ENCODE measurements at regions not wholly inside any gene's neighbourhood (a gene's known extent, or its start where the extent isn't known, plus 50 kb on each side); places are given as distances from the start of the nearest gene placed in this dataset.
A peak's percentile ranks its signal among the peaks of the same experiment; 100 is the strongest.

GRCh38 chr2:120469426-120469825 lies 123.5 kb downstream of the INHBB start:
- POLR2A ChIA-PET: interaction anchor here (0.7 kb wide), 1 partner anchor 120 kb away, joined by 11 read pairs; no protein-coding TSS in a partner anchor

GRCh38 chr2:120470041-120470965 lies 124.4 kb downstream of the INHBB start:
- Histone ChIP-seq H3K9me3 (ENCODE audit: control insufficient read depth, insufficient read depth, low read length) (peaks cover 14% of the 10 kb centered on the region; the same call in 1 of the 2 replicates), H3K27me3 (ENCODE audit: control insufficient read depth, insufficient read depth, low read length) (no peaks in the 10 kb centered on the region), H3K27ac (ENCODE audit: low read depth, low read length) (peak overlapping the region; percentile 96), H3K4me3 (ENCODE audit: low read depth, low read length) (no peak overlapping the region)
- ChIA-PET CTCF (interaction anchor here (0.6 kb wide), 1 partner anchor 76 kb away, joined by 3 read pairs; no protein-coding TSS in a partner anchor), POLR2A (interaction anchor here (0.7 kb wide), 1 partner anchor 119 kb away, joined by 11 read pairs; no protein-coding TSS in a partner anchor)
- peak; percentile 90 for DNase-seq (ENCODE audit: low read depth, low spot score)
- no peak for TF ChIP-seq CTCF (IDR thresholded peaks at IDR 0.05; ENCODE audit: low read depth, low read length)

More at GRCh38 chr2:120469426-120469825, 123.5 kb downstream of the INHBB start:
- DNase-seq (ENCODE audit: low read depth, low spot score): no peak
- Histone ChIP-seq H3K4me3 (ENCODE audit: low read depth, low read length) (no peak overlapping the region), H3K27me3 (ENCODE audit: control insufficient read depth, insufficient read depth, low read length) (no peaks in the 10 kb centered on the region), H3K9me3 (ENCODE audit: control insufficient read depth, insufficient read depth, low read length) (peaks cover 14% of the 10 kb centered on the region; the same call in 1 of the 2 replicates), H3K27ac (ENCODE audit: low read depth, low read length) (peak overlapping the region; percentile 96)
- no peak for TF ChIP-seq CTCF (IDR thresholded peaks at IDR 0.05; ENCODE audit: low read depth, low read length)
- CTCF ChIA-PET: no interaction called here

- H3K9me3 ChIP-seq (ENCODE audit: control insufficient read depth, insufficient read depth, low read length): peaks cover 14% of the 10 kb centered on the region; the same call in 1 of the 2 replicates
- CTCF ChIA-PET: interaction anchor here (0.6 kb wide), 1 partner anchor 75 kb away, joined by 3 read pairs; no protein-coding TSS in a partner anchor
- H3K27me3 ChIP-seq (ENCODE audit: control insufficient read depth, insufficient read depth, low read length): no peaks in the 10 kb centered on the region
- POLR2A ChIA-PET: no interaction called here
- no peak overlapping the region for H3K4me3 ChIP-seq (ENCODE audit: low read depth, low read length)
- no peak overlapping the region for H3K27ac ChIP-seq (ENCODE audit: low read depth, low read length)
- no peak for DNase-seq (ENCODE audit: low read depth, low spot score)
- TF ChIP-seq CTCF (IDR thresholded peaks at IDR 0.05; ENCODE audit: low read depth, low read length): no peak
Measured at GRCh38 chr2:120471166-120471565, 125.2 kb downstream of the INHBB start.

GRCh38 chr2:120472031-120472430 lies 126.1 kb downstream of the INHBB start:
- ChIA-PET CTCF (no interaction called here), POLR2A (no interaction called here)
- no peak overlapping the region for H3K27ac ChIP-seq (ENCODE audit: low read depth, low read length)
- H3K9me3 ChIP-seq (ENCODE audit: control insufficient read depth, insufficient read depth, low read length): peaks cover 14% of the 10 kb centered on the region; the same call in 1 of the 2 replicates
- H3K27me3 ChIP-seq (ENCODE audit: control insufficient read depth, insufficient read depth, low read length): no peaks in the 10 kb centered on the region
- H3K4me3 ChIP-seq (ENCODE audit: low read depth, low read length): no peak overlapping the region
- no peak for DNase-seq (ENCODE audit: low read depth, low spot score)
- no peak for TF ChIP-seq CTCF (IDR thresholded peaks at IDR 0.05; ENCODE audit: low read depth, low read length)

GRCh38 chr2:120472891-120473309 lies 127.0 kb downstream of the INHBB start:
- no peak overlapping the region for H3K27ac ChIP-seq (ENCODE audit: low read depth, low read length)
- DNase-seq (ENCODE audit: low read depth, low spot score): no peak
- H3K4me3 ChIP-seq (ENCODE audit: low read depth, low read length): no peak overlapping the region
- TF ChIP-seq CTCF (IDR thresholded peaks at IDR 0.05; ENCODE audit: low read depth, low read length): no peak
- ChIA-PET POLR2A (no interaction called here), CTCF (no interaction called here)
- H3K9me3 ChIP-seq (ENCODE audit: control insufficient read depth, insufficient read depth, low read length): peaks cover 14% of the 10 kb centered on the region; the same call in 1 of the 2 replicates
- no peaks in the 10 kb centered on the region for H3K27me3 ChIP-seq (ENCODE audit: control insufficient read depth, insufficient read depth, low read length)

Measured in AG04450 (cell line).